CD1c-positive myeloid dendritic cell (primary cell): ENCODE measurements at regions not wholly inside any gene's neighbourhood (a gene's known extent, or its start where the extent isn't known, plus 50 kb on each side); places are given as distances from the start of the nearest gene placed in this dataset.

Source experiments
- DNase-seq: peaks from one replicate; pipeline ENCODE4 v3.0.0-alpha.2; 2016; ENCODE audit errors: extremely low spot score

DNA sequence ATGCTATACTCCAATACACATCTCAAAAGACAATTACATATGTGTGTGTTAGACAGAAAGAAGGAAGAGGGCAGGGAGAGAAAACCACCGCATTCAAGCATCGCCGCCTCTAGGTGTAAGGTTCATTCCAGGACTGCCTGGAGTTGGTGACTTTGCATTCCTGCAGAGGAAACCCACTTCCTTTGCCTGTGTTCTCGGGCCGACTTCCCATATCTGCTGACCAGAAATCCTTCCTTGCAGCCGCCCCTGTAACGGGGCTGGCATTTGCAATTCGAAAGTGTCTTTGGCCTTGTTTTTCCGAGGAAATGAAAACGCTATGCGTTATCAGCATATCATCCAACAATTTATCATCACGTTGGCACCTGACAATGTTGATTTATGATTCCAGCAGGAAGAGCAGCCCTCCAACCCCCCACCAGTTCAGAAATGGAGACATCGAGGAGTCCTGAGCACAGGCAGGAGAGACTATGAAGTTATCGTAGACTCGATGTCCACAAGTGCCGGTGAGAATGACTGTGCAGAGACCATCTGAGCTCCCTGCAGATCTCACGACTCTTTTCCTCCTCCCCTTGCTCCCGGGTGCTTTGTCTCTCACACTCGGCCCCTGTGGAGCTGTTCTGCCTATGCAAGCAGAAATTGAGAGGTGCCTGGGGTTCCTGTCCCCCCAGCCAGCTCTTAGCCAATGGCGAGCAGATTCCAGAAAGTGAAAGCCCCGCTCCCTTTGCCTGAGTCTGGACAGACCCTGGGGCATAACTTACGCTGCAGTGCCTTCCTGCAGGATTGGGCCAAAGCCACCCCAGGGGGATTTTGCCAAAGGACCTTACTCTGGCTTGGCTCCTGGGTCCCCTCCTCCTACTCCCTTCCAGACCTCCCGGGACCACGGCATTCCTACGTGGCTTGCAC, 68.9 kb upstream of the FOXK1 start:
- DNase-seq: peak; percentile 42

- no peak for DNase-seq
These were observed 68.1 kb upstream of the FOXK1 start for GRCh38 chr7:4613846-4614548.

GRCh38 chr7:4616116-4616515, 66.0 kb upstream of the FOXK1 start:
- no peak for DNase-seq

DNA sequence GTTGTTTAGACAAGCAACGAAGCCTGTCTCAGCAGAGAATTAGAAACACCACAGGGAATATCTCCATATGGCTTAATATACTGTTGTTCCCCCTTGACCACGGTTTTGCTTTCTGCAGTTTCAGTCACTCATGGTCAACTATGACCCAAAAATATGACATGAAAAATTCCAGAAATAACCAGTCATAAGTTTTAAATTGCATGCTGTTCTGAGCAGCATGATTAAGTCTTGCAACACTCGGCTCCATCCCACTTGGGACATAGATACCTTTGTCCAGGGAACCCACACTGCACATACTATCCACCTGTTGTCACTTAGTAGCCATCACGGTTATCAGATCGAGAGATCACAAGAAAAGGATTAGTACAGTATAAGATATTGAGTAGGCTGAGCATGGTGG, 60.7 kb upstream of the FOXK1 start:
- DNase-seq: no peak

GRCh38 chr7:4626318-4626845, 55.7 kb upstream of the FOXK1 start:
- no peak for DNase-seq

DNA sequence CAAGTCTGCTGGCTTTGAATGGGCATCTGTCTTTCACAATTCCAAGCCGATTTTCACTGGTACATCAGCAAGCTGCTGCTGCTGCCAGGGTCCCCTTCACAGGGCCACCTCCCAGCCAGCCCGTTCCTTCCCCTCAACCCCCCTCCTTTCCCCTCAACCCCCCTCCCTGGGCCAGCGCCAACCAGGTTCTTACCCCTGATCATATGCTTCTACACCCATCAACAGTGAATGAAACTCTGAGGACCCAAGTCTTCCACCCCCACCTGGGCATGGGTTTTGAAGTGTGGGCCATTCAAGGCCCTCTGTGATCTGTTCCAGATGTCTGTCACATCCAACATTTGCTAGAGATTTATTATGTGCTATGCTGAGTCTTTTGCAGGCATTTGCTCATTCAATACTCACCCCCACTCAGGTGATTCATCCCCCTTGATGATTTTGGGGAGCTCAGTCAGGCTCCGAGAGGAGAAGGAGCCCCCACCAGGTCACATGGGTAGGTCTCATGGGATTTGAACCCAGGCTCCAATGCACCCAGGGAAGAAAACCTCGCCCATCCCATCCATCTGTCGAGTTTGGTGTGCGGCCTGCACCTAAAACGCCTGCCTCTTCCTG, 52.7 kb upstream of the FOXK1 start:
- no peak for DNase-seq

GRCh38 chr7:4631380-4632179, 50.5 kb upstream of the FOXK1 start:
- DNase-seq: peak; percentile 24
